Uterus (tissue), 3 donors: ENCODE measurements at regions not wholly inside any gene's neighbourhood (a gene's known extent, or its start where the extent isn't known, plus 50 kb on each side); places are given as distances from the start of the nearest gene placed in this dataset.

Experiments
- DNase-seq, 2 donors: peaks; one replicate each; pipeline ENCODE4 v3.0.0-alpha.2; 2019 to 2020
- H3K27ac ChIP-seq, 2 donors: fragments of 200-600 bp; sonication (generic); 1 replicate in 1 of 2; 2 replicates in 1 of 2; pipeline ENCODE4 v1.5.1; 2016 to 2018
- H3K27me3 ChIP-seq, 2 donors: fragments of 200-600 bp; sonication (generic); one replicate each; pipeline ENCODE4 v1.5.1; 2018 to 2019; ENCODE audit warnings: control low read depth in 1 of 2
- H3K36me3 ChIP-seq, 2 donors: fragments of 200-600 bp; sonication (generic); one replicate each; pipeline ENCODE4 v1.5.1; 2019; ENCODE audit warnings: control low read depth in 1 of 2
- H3K4me1 ChIP-seq, 2 donors: fragments of 200-600 bp; sonication (generic); one replicate each; pipeline ENCODE4 v1.5.1; 2018 to 2019; ENCODE audit warnings: control low read depth in 1 of 2
- H3K4me3 ChIP-seq, 2 donors: fragments of 200-600 bp; sonication (generic); 1 replicate in 1 of 2; 2 replicates in 1 of 2; pipeline ENCODE4 v1.5.1; 2018 to 2019; ENCODE audit warnings: mild to moderate bottlenecking in 1 of 2
- H3K9me3 ChIP-seq, 2 donors: fragments of 200-600 bp; sonication (generic); one replicate each; pipeline ENCODE4 v1.5.1; 2019; ENCODE audit warnings: control low read depth in 1 of 2
- CTCF ChIP-seq, 4 experiments: fragments of 200-600 bp in 2 of 4; fragments of 450-650 bp in 2 of 4; sonication (generic) in 2 of 4; IDR thresholded peaks; one replicate each; pipeline ENCODE4 v1.5.1; 2016 to 2019; ENCODE audit warnings: antibody characterized with exemption in 4 of 4, mild to moderate bottlenecking in 2 of 4, moderate library complexity in 1 of 4
- POLR2A ChIP-seq, 2 donors: fragments of 450-650 bp; IDR thresholded peaks; one replicate each; pipeline ENCODE4 v1.6.1; 2016; ENCODE audit warnings: antibody characterized with exemption in 2 of 2, mild to moderate bottlenecking in 1 of 2, moderate library complexity in 1 of 2
- intact Hi-C: fragments of 100-400 bp; cut with DNase I; formaldehyde crosslinking; loops from one replicate; pipeline ENCODE4 v1.15.1; 2023; ENCODE audit warnings: low total_unique reads
- donor health status: DM: yes; HTN: yes; CAD: no.

- Histone ChIP-seq H3K4me1 (no peaks in the 10 kb centered on the region), H3K4me3 (no peak overlapping the region), H3K36me3 (no peaks in the 10 kb centered on the region), H3K27ac (no peak overlapping the region), H3K9me3 (peaks cover 0 to 5% of the 10 kb centered on the region in 2 donors), H3K27me3 (no peaks in the 10 kb centered on the region)
- no peak for DNase-seq
- no peak for TF ChIP-seq CTCF (IDR thresholded peaks at IDR 0.05)
- TF ChIP-seq POLR2A (IDR thresholded peaks at IDR 0.05) = no peak
- intact Hi-C loops = no loop called here
These were observed 200.0 kb downstream of the ACTL7B start for GRCh38 chr9:108655818-108656217.

DNA sequence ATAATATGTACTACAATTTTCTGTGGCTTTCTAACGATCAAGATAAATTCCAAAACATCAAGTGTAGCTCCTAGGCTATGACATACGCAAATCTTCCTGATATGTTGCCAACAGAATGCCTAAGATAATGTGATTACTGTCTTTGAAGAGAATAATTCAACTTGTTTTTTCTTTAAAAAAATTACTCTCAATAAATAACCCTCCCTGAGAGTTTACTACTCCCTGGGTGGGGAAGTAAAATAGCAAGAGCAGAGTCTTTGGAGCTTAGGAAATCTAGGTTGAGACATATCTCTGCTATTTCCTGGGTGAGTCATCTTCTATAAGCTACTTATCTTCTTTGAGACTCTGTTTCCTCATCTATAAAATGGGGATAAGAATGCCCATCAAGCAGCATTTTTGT lies 201.2 kb downstream of the ACTL7B start:
- intact Hi-C loops = no loop called here
- no peaks in the 10 kb centered on the region for H3K4me1 ChIP-seq

GRCh38 chr9:108652851-108653250 lies 202.9 kb downstream of the ACTL7B start:
- Histone ChIP-seq H3K9me3 (no peaks in the 10 kb centered on the region), H3K36me3 (no peaks in the 10 kb centered on the region), H3K27ac (no peak overlapping the region), H3K4me3 (no peak overlapping the region), H3K4me1 (no peaks in the 10 kb centered on the region), H3K27me3 (no peaks in the 10 kb centered on the region)
- DNase-seq = no peak
- intact Hi-C loops = no loop called here
- TF ChIP-seq CTCF (IDR thresholded peaks at IDR 0.05) (no peak), POLR2A (IDR thresholded peaks at IDR 0.05) (no peak)

More for the DNA sequence above, 201.2 kb downstream of the ACTL7B start:
- Histone ChIP-seq H3K36me3 (no peaks in the 10 kb centered on the region), H3K27ac (no peak overlapping the region), H3K4me3 (no peak overlapping the region), H3K9me3 (peaks cover 0 to 3% of the 10 kb centered on the region in 2 donors), H3K27me3 (no peaks in the 10 kb centered on the region)
- TF ChIP-seq CTCF (IDR thresholded peaks at IDR 0.05) (no peak), POLR2A (IDR thresholded peaks at IDR 0.05) (no peak)
- no peak for DNase-seq

- H3K4me1 ChIP-seq = no peaks in the 10 kb centered on the region
- intact Hi-C loops = no loop called here
These were observed 205.0 kb downstream of the ACTL7B start for GRCh38 chr9:108650826-108651225.

DNA sequence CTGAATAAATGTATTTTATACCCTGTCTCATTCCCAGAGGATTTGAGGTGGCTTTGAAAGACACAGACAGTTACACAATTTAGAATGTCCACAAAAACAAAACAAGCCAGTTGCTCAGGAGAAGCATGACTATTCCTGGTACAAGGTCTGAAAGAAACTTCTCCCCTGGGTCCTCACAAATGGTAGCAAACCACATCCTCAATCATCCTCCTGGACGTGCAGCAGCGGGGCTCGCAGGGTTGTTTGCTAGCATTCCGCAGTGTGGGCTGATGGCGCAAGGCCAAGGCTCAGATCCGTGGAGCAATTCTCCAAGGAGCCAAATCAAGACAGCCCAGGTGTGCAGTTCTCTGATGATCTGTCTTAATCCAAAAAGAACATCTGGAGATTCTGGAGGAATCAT lies 210.3 kb downstream of the ACTL7B start:
- Histone ChIP-seq H3K4me1 (no peaks in the 10 kb centered on the region), H3K27ac (no peak overlapping the region), H3K36me3 (no peaks in the 10 kb centered on the region), H3K27me3 (no peaks in the 10 kb centered on the region), H3K9me3 (no peaks in the 10 kb centered on the region), H3K4me3 (no peak overlapping the region)
- no peak for TF ChIP-seq POLR2A (IDR thresholded peaks at IDR 0.05)
- TF ChIP-seq CTCF (IDR thresholded peaks at IDR 0.05) = no peak
- intact Hi-C loops = no loop called here
- DNase-seq = no peak

More at GRCh38 chr9:108650826-108651225, 205.0 kb downstream of the ACTL7B start:
- Histone ChIP-seq H3K4me3 (no peak overlapping the region), H3K36me3 (no peaks in the 10 kb centered on the region), H3K27ac (no peak overlapping the region), H3K9me3 (no peaks in the 10 kb centered on the region), H3K27me3 (no peaks in the 10 kb centered on the region)
- DNase-seq = no peak
- TF ChIP-seq POLR2A (IDR thresholded peaks at IDR 0.05) (no peak), CTCF (IDR thresholded peaks at IDR 0.05) (no peak)
